Ishikawa (cell line): ENCODE measurements at regions not wholly inside any gene's neighbourhood (a gene's known extent, or its start where the extent isn't known, plus 50 kb on each side); places are given as distances from the start of the nearest gene placed in this dataset.

Experiments used
- CEBPB ChIP-seq: IDR thresholded peaks from 2 replicates; pipeline ENCODE4 v1.6.1; 2012
- EGR1 ChIP-seq: IDR thresholded peaks from 2 replicates; pipeline ENCODE4 v1.6.1; 2012
- EP300 ChIP-seq: IDR thresholded peaks from 2 replicates; pipeline ENCODE4 v1.6.1; 2012; ENCODE audit warnings: borderline replicate concordance
- MAX ChIP-seq: IDR thresholded peaks from 2 replicates; pipeline ENCODE4 v1.6.1; 2012
- REST ChIP-seq: IDR thresholded peaks from 2 replicates; pipeline ENCODE4 v1.6.1; 2012; ENCODE audit warnings: low read depth, mild to moderate bottlenecking
- TAF1 ChIP-seq: IDR thresholded peaks from 2 replicates; pipeline ENCODE4 v1.6.1; 2012; ENCODE audit warnings: low read depth, mild to moderate bottlenecking
- TCF12 ChIP-seq: IDR thresholded peaks from 2 replicates; pipeline ENCODE4 v1.6.1; 2012; ENCODE audit warnings: low read depth
- USF1 ChIP-seq: IDR thresholded peaks from 2 replicates; pipeline ENCODE4 v1.6.1; 2012

DNA sequence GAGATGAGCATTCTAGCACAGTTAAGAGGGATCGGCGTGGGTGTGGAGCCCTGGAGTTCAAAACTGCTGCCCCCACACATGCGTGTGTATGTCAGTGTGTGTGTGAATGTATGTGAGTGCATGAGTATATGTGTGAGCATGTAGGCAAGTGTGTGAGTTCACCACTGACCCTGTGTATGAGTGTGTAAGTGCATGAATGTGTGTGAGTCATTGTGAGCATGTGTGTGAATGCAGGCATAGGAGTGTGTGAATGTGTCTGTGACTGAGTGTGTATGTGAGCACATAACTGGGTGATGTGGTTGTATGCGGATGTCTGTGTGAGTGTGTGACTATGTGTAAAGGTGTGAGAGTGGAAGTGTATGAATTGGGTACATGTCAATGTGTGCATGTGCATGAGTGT is 69.6 kb upstream of the CCDC167 start:
- TF ChIP-seq TCF12 (no peak), USF1 (no peak), EP300 (no peak), CEBPB (no peak), TAF1 (no peak), MAX (no peak), EGR1 (no peak), REST (no peak)
